ENCODE measurements at regions not wholly inside any gene's neighbourhood (a gene's known extent, or its start where the extent isn't known, plus 50 kb on each side); places are given as distances from the start of the nearest gene placed in this dataset.

DNA sequence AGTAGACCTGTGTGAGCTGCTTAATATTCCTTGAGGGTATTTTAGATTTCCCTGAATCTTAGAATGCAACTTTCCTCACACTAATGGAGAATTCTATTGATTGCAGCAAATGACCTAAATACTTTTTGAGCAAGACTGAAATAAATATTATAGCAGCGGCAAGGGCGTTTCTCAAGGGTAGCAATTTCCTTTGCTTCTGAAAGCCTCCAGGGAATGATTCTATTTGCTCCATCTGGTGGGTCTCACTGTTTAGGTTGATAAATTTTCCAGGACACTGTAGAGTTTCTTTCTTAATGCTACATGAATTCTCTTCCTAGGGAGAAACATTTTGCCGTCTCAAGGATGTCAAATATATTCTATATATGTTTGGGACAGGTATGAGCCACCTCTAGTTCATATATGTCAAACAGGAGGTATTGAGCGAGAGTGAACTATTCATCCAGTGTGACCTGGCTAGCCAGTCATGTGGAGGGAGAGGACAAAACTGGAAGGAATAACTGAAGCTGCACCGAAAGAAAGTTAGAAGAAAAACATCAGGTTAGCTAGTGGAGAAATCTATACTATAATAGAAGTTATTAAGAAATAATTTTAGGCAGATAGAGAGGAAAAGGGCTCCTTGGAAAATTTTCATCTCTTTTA, 57.9 kb upstream of the FZD8 start:
- H3K4me3 Mint-ChIP-seq: no peak overlapping the region
- peaks cover 3% of the 10 kb centered on the region for H3K27me3 Mint-ChIP-seq
- intact Hi-C loops (cut with micrococcal nuclease): no loop called here
- ChIA-PET POLR2A (no interaction called here), CTCF (no interaction called here)
- TF ChIP-seq, protein P1, sequence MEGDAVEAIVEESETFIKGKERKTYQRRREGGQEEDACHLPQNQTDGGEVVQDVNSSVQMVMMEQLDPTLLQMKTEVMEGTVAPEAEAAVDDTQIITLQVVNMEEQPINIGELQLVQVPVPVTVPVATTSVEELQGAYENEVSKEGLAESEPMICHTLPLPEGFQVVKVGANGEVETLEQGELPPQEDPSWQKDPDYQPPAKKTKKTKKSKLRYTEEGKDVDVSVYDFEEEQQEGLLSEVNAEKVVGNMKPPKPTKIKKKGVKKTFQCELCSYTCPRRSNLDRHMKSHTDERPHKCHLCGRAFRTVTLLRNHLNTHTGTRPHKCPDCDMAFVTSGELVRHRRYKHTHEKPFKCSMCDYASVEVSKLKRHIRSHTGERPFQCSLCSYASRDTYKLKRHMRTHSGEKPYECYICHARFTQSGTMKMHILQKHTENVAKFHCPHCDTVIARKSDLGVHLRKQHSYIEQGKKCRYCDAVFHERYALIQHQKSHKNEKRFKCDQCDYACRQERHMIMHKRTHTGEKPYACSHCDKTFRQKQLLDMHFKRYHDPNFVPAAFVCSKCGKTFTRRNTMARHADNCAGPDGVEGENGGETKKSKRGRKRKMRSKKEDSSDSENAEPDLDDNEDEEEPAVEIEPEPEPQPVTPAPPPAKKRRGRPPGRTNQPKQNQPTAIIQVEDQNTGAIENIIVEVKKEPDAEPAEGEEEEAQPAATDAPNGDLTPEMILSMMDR (IDR thresholded peaks at IDR 0.05): no peak
- H3K4me1 Mint-ChIP-seq (ENCODE audit: low read depth): no peaks in the 10 kb centered on the region
- no peaks in the 10 kb centered on the region for H3K36me3 Mint-ChIP-seq (ENCODE audit: low read depth)
- no peak overlapping the region for H3K27ac Mint-ChIP-seq
- no peak for DNase-seq
- no peak for ATAC-seq
- H3K9me3 Mint-ChIP-seq: no peaks in the 10 kb centered on the region

DNA sequence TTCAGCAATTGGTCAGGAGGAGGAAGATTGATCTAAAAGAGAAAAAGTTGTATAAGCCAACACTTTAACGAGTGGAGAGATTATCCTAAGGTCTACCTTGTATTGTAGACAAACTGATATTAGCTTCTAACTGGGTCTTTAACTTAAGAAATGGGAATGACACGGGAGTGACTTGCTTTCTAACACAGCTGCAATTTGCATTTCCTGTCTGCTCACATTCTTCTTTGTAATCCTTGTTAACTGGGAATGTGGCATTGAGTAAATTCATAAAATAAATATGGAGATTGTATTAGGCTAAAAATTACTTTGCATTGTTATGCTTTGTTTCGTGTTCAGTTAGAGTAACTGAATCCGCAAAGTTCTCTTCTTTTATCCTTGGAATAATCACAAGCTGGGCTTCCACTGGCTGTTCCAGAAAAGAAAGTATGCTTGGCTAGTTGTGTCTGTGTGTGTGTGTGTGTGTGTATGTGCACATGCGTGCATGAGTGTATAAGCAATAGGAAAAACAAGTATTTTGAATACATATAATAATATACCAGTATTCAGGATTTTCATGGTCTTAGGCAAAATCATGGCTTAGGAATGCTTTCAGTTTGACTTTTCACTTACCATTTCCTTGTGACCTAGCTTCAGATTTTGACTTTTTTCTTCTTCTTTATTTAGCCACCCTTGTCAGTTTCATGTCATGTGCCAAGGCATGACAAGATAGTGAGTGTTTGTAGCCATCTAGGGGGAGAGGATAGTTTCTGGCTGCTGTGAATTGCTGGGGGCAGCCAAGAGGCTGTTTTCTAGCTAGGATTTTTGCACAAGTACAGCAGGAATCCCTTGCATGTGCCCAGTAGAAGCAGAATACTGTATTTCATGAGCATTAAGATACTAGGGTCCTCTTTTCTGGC, 54.5 kb upstream of the FZD8 start:
- DNase-seq: no peak
- TF ChIP-seq, protein P1 (IDR thresholded peaks at IDR 0.05): no peak
- Mint-ChIP-seq H3K4me3 (no peak overlapping the region), H3K9me3 (no peaks in the 10 kb centered on the region), H3K27ac (no peak overlapping the region), H3K36me3 (ENCODE audit: low read depth) (no peaks in the 10 kb centered on the region), H3K4me1 (ENCODE audit: low read depth) (no peaks in the 10 kb centered on the region), H3K27me3 (peaks cover 3% of the 10 kb centered on the region)
- intact Hi-C loops (cut with micrococcal nuclease): no loop called here
- ATAC-seq: no peak
- ChIA-PET CTCF (no interaction called here), POLR2A (interaction anchor here (0.6 kb wide), 1 partner anchor 50 kb away, joined by 3 read pairs; no protein-coding TSS in a partner anchor)

DNA sequence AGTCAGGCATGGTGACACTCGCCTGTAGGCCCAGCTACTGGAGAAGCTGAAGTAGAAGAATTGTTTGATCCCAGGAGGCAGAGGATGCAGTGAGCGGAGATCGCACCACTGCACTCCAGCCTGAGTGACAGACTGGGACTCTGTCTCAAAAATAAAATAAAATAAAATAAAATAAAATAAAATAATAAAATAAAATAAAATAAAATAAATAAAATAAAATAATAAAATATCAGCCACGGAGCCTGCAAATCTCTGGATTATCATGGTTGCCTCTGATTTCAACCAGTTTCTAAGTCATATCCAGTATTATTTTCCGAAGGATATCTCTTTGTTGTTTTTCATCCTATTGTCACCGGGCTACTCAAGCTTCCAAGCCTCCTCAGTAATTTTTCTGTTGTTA, 51.7 kb upstream of the FZD8 start:
- intact Hi-C loops (cut with micrococcal nuclease): no loop called here
- no peak for DNase-seq
- Mint-ChIP-seq H3K9me3 (no peaks in the 10 kb centered on the region), H3K4me3 (no peak overlapping the region), H3K27me3 (peaks cover 3% of the 10 kb centered on the region), H3K4me1 (ENCODE audit: low read depth) (no peaks in the 10 kb centered on the region), H3K36me3 (ENCODE audit: low read depth) (no peaks in the 10 kb centered on the region), H3K27ac (no peak overlapping the region)
- POLR2A ChIA-PET: no interaction called here
- CTCF ChIA-PET: no interaction called here
- ATAC-seq: no peak
- TF ChIP-seq, protein P1 (IDR thresholded peaks at IDR 0.05): no peak
